HEK293 (cell line): ENCODE measurements at regions not wholly inside any gene's neighbourhood (a gene's known extent, or its start where the extent isn't known, plus 50 kb on each side); places are given as distances from the start of the nearest gene placed in this dataset.

Experiments
- CTCF ChIA-PET: fragments of 350-600 bp; formaldehyde crosslinking; extraction: SDS; loops from one replicate; lab custom pipeline; 2021; ENCODE audit warnings: antibody characterized with exemption; lab: Yijun Ruan, JAX
- POLR2A ChIA-PET: fragments of 300-600 bp; formaldehyde crosslinking; extraction: SDS; loops from one replicate; lab custom pipeline; 2020; ENCODE audit warnings: antibody characterized with exemption, inconsistent platforms; lab: Yijun Ruan, JAX
- H3K27ac ChIP-seq: fragments of 200-500 bp; sonication (Bioruptor generic); 2 replicates; pipeline ENCODE4 v1.5.1; 2014; ENCODE audit warnings: low read depth, low read length, control low read depth, inconsistent platforms; ENCODE audit errors: extremely low read depth
- H3K36me3 ChIP-seq, 2 experiments: fragments of 200-500 bp in 1 of 2; sonication (Bioruptor generic) in 1 of 2; 1 replicate in 1 of 2; 2 replicates in 1 of 2; pipeline ENCODE4 v1.5.1; 2014 to 2017; ENCODE audit warnings: inconsistent platforms in 2 of 2, low read length in 2 of 2; ENCODE audit not compliant: control insufficient read depth in 2 of 2, insufficient read depth in 1 of 2
- H3K4me1 ChIP-seq: fragments of 200-500 bp; sonication (Bioruptor generic); 2 replicates; pipeline ENCODE4 v1.5.1; 2014; ENCODE audit warnings: mild to moderate bottlenecking, low read length, inconsistent platforms; ENCODE audit not compliant: control insufficient read depth, insufficient read depth
- H3K4me3 ChIP-seq: 2 replicates; pipeline ENCODE4 v1.5.1; 2011; ENCODE audit warnings: low read depth, mild to moderate bottlenecking, control low read depth, low read length, moderate library complexity
- H3K9me3 ChIP-seq: fragments of 200-500 bp; sonication (Bioruptor generic); 2 replicates; pipeline ENCODE4 v1.5.1; 2014; ENCODE audit warnings: low read depth, low read length, inconsistent platforms; ENCODE audit not compliant: control insufficient read depth, insufficient read depth
- EGR2 ChIP-seq: fragments of 450-650 bp; formaldehyde crosslinking; IDR thresholded peaks from 2 replicates; pipeline ENCODE4 v1.5.1; 2016; ENCODE audit warnings: low read depth, missing biosample characterization, missing genetic modification characterization
- MEIS1 ChIP-seq: sonication (generic); formaldehyde crosslinking; IDR thresholded peaks from 2 replicates; pipeline ENCODE4 v1.8.1; 2022; ENCODE audit warnings: missing genetic modification reagents, mild to moderate bottlenecking, borderline replicate concordance
- PRDM2 ChIP-seq: fragments of 450-650 bp; formaldehyde crosslinking; IDR thresholded peaks from 2 replicates; pipeline ENCODE4 v1.5.1; 2016; ENCODE audit warnings: missing biosample characterization, missing genetic modification characterization, borderline replicate concordance
- SETDB1 ChIP-seq: IDR thresholded peaks from one replicate; pipeline ENCODE4 v1.6.1; 2017; ENCODE audit warnings: mild to moderate bottlenecking, low read length, moderate library complexity, mixed read lengths; ENCODE audit not compliant: insufficient read length
- WT1 ChIP-seq: fragments of 450-650 bp; formaldehyde crosslinking; IDR thresholded peaks from 2 replicates; pipeline ENCODE4 v1.5.1; 2016; ENCODE audit warnings: missing biosample characterization, missing genetic modification characterization
- ZBTB10 ChIP-seq: fragments of 450-650 bp; formaldehyde crosslinking; IDR thresholded peaks from 2 replicates; pipeline ENCODE4 v1.5.1; 2016; ENCODE audit warnings: missing biosample characterization, missing genetic modification characterization
- ZBTB20 ChIP-seq: fragments of 450-650 bp; formaldehyde crosslinking; IDR thresholded peaks from 2 replicates; pipeline ENCODE4 v1.5.1; 2016; ENCODE audit warnings: missing biosample characterization, missing genetic modification characterization
- ZIC2 ChIP-seq: fragments of 450-650 bp; formaldehyde crosslinking; IDR thresholded peaks from 2 replicates; pipeline ENCODE4 v1.5.1; 2016; ENCODE audit warnings: missing biosample characterization, missing genetic modification characterization
- ZNF114 ChIP-seq: fragments of 450-650 bp; formaldehyde crosslinking; IDR thresholded peaks from 2 replicates; pipeline ENCODE4 v1.5.0; 2017; ENCODE audit warnings: missing biosample characterization, missing genetic modification characterization
- ZNF24 ChIP-seq: fragments of 450-650 bp; formaldehyde crosslinking; IDR thresholded peaks from 2 replicates; pipeline ENCODE4 v1.5.1; 2016; ENCODE audit warnings: missing biosample characterization, missing genetic modification characterization
- ZNF280D ChIP-seq: fragments of 450-650 bp; formaldehyde crosslinking; IDR thresholded peaks from 2 replicates; pipeline ENCODE4 v1.5.1; 2016; ENCODE audit warnings: missing biosample characterization, missing genetic modification characterization
- ZNF362 ChIP-seq: fragments of 450-650 bp; formaldehyde crosslinking; IDR thresholded peaks from 2 replicates; pipeline ENCODE4 v1.5.1; 2016; ENCODE audit warnings: missing biosample characterization, missing genetic modification characterization
- ZNF366 ChIP-seq: fragments of 450-650 bp; formaldehyde crosslinking; conservative IDR thresholded peaks from 2 replicates; pipeline ENCODE4 v1.5.1; 2016; ENCODE audit warnings: missing biosample characterization, missing genetic modification characterization
- ZNF514 ChIP-seq: fragments of 450-650 bp; formaldehyde crosslinking; IDR thresholded peaks from 2 replicates; pipeline ENCODE4 v1.5.1; 2016; ENCODE audit warnings: missing biosample characterization, missing genetic modification characterization
- ZNF529 ChIP-seq: fragments of 450-650 bp; formaldehyde crosslinking; IDR thresholded peaks from 2 replicates; pipeline ENCODE4 v1.5.1; 2017; ENCODE audit warnings: missing genetic modification characterization, missing biosample characterization; ENCODE audit not compliant: insufficient replicate concordance
- ZNF530 ChIP-seq: fragments of 450-650 bp; formaldehyde crosslinking; IDR thresholded peaks from 2 replicates; pipeline ENCODE4 v1.5.1; 2016; ENCODE audit warnings: low read depth, missing biosample characterization, missing genetic modification characterization
- ZNF555 ChIP-seq: fragments of 450-650 bp; formaldehyde crosslinking; conservative IDR thresholded peaks from 2 replicates; pipeline ENCODE4 v1.5.1; 2017; ENCODE audit warnings: missing biosample characterization, mild to moderate bottlenecking, missing genetic modification characterization, inconsistent platforms
- ZNF670 ChIP-seq: fragments of 450-650 bp; formaldehyde crosslinking; IDR thresholded peaks from 2 replicates; pipeline ENCODE4 v1.5.1; 2016; ENCODE audit warnings: missing biosample characterization, missing genetic modification characterization, low read depth

GRCh38 chr1:219060798-219061197 is 112.9 kb upstream of the LYPLAL1 start (continued):
- TF ChIP-seq SETDB1, result no peak

GRCh38 chr1:219062161-219062560 is 111.5 kb upstream of the LYPLAL1 start:
- Histone ChIP-seq H3K36me3 (no peaks in the 10 kb centered on the region), H3K27ac (no peak overlapping the region), H3K4me3 (no peak overlapping the region), H3K4me1 (no peaks in the 10 kb centered on the region), H3K9me3 (no peaks in the 10 kb centered on the region)
- TF ChIP-seq ZNF280D (tag by site-specific recombination) (no peak), MEIS1 (CRISPR knock-in tag) (no peak), ZBTB20 (tag by site-specific recombination) (no peak), ZNF529 (tag by site-specific recombination) (no peak), ZNF366 (tag by site-specific recombination) (no peak), ZNF555 (tag by site-specific recombination) (no peak), WT1 (tag by site-specific recombination) (no peak), EGR2 (tag by site-specific recombination) (no peak), ZNF514 (tag by site-specific recombination) (no peak), ZIC2 (tag by site-specific recombination) (no peak), ZNF114 (tag by site-specific recombination) (no peak), ZNF362 (tag by site-specific recombination) (no peak), ZNF670 (tag by site-specific recombination) (no peak), ZNF530 (tag by site-specific recombination) (no peak), ZNF24 (no peak), ZBTB10 (tag by site-specific recombination) (no peak)
- ChIA-PET CTCF (no interaction called here), POLR2A (no interaction called here)

DNA sequence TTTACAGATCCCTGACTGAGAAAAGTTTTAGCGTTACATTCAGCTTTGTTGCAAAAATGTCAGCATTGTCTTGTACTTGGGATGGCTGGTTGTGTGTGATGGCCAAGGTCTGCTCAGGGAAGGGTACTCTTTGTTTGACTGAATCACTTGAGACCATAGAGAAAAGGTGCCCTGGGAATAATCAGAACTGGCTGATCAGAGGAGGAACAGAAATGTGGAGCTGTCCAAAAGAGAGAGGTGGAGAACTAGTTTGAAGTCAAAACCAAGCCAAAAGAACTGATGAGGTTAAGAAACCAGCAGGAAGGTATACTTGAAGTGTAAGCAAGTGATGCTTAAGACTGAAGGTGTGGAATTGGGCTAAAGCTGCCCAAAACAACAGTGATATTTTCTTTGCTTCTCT is 107.6 kb upstream of the LYPLAL1 start:
- Histone ChIP-seq H3K4me3 (no peak overlapping the region), H3K36me3 (no peaks in the 10 kb centered on the region), H3K4me1 (no peaks in the 10 kb centered on the region), H3K9me3 (no peaks in the 10 kb centered on the region), H3K27ac (no peak overlapping the region)
- ChIA-PET CTCF (interaction anchor here (1.0 to 2.4 kb wide), 5 partner anchors 11 to 736 kb away, joined by 3 to 7 read pairs (median 5); no protein-coding TSS in a partner anchor), POLR2A (no interaction called here)
- TF ChIP-seq PRDM2 (tag by site-specific recombination), result no peak
